A549 (cell line): ENCODE measurements at regions not wholly inside any gene's neighbourhood (a gene's known extent, or its start where the extent isn't known, plus 50 kb on each side); places are given as distances from the start of the nearest gene placed in this dataset.

ENCODE experiments used
- ATAC-seq, 2 experiments: fragments of 200-7000 bp in 1 of 2; fragments of >200 bp in 1 of 2; cut with Nextera tagmentation in 1 of 2; cut with Tn5 transposase in 1 of 2; 3 replicates each; pipeline versions ENCODE4 v1.8.0 to v1.9.1; 2018 to 2020; ENCODE audit warnings: mild to moderate bottlenecking in 1 of 2, moderate library complexity in 1 of 2
- CTCF ChIA-PET: fragments of 300-600 bp; sonication (Branson Sonifier 250); formaldehyde crosslinking; extraction: SDS; loops from one replicate; lab custom pipeline; 2021; ENCODE audit warnings: antibody characterized with exemption, inconsistent platforms; lab: Yijun Ruan, JAX
- POLR2A ChIA-PET: fragments of 350-600 bp; formaldehyde crosslinking; extraction: SDS; loops from one replicate; lab custom pipeline; 2021; ENCODE audit warnings: antibody characterized with exemption, inconsistent platforms; lab: Yijun Ruan, JAX
- DNase-seq, 2 experiments: peaks; one replicate each; pipeline versions ENCODE4 v3.0.0 to v3.0.0-alpha.2; 2011 to 2016; ENCODE audit warnings: low read depth in 1 of 2, low spot score in 1 of 2
- FAIRE-seq: peaks from 2 replicates; lab custom pipeline; 2011; peaks lifted over from hg19 to GRCh38; lab: Jason Lieb, UNC
- H3K27ac ChIP-seq, 2 experiments: fragments of >200 bp; sonication (Bioruptor Twin); formaldehyde crosslinking; 3 replicates each; pipeline ENCODE4 v1.5.1; 2016 to 2017
- H3K4me1 ChIP-seq: fragments of >200 bp; sonication (Bioruptor Twin); formaldehyde crosslinking; 3 replicates; pipeline ENCODE4 v1.6.1; 2016
- H3K4me2 ChIP-seq: fragments of >200 bp; sonication (Bioruptor Twin); formaldehyde crosslinking; 3 replicates; pipeline ENCODE4 v1.6.1; 2016
- H3K4me3 ChIP-seq: fragments of >200 bp; sonication (Bioruptor Twin); formaldehyde crosslinking; 3 replicates; pipeline ENCODE4 v1.5.1; 2016
- H3K9me3 ChIP-seq: fragments of >200 bp; sonication (Bioruptor Twin); formaldehyde crosslinking; 3 replicates; pipeline ENCODE4 v1.6.1; 2016
- BHLHE40 ChIP-seq: IDR thresholded peaks from 2 replicates; pipeline ENCODE4 v1.6.1; 2012; ENCODE audit warnings: low read depth, low read length, inconsistent platforms
- CHD4 ChIP-seq: fragments of 200-600 bp; sonication (generic); IDR thresholded peaks from 2 replicates; pipeline ENCODE4 v1.6.1; 2016; ENCODE audit warnings: antibody characterized with exemption, mild to moderate bottlenecking, borderline replicate concordance
- FOSB ChIP-seq: fragments of 250-450 bp; sonication (Bioruptor Pico); IDR thresholded peaks from 2 replicates; pipeline ENCODE4 v1.5.0; 2020; ENCODE audit warnings: mild to moderate bottlenecking, moderate library complexity
- HEYL ChIP-seq: fragments of 250-450 bp; sonication (Bioruptor Pico); IDR thresholded peaks from 2 replicates; pipeline ENCODE4 v1.8.0; 2021; ENCODE audit warnings: mild to moderate bottlenecking, moderate library complexity
- HOXA7 ChIP-seq: fragments of 250-450 bp; sonication (Bioruptor Pico); IDR thresholded peaks from 2 replicates; pipeline ENCODE4 v1.5.0; 2020; ENCODE audit warnings: mild to moderate bottlenecking, moderate library complexity
- HOXB5 ChIP-seq: fragments of 250-450 bp; sonication (Bioruptor Pico); IDR thresholded peaks from 2 replicates; pipeline ENCODE4 v1.5.0; 2020; ENCODE audit warnings: mild to moderate bottlenecking, moderate library complexity
- JUN ChIP-seq, 2 experiments: fragments of >200 bp; sonication (Bioruptor Twin); formaldehyde crosslinking; IDR thresholded peaks; 2 replicates in 1 of 2; 3 replicates in 1 of 2; pipeline ENCODE4 v1.6.1; 2016 to 2017
- JUNB ChIP-seq: fragments of >200 bp; sonication (Bioruptor Twin); formaldehyde crosslinking; IDR thresholded peaks from 2 replicates; pipeline ENCODE4 v1.6.1; 2016
- NPAS2 ChIP-seq: fragments of 250-450 bp; sonication (Bioruptor Pico); IDR thresholded peaks from 2 replicates; pipeline ENCODE4 v1.8.0; 2022; ENCODE audit warnings: mild to moderate bottlenecking, moderate library complexity, borderline replicate concordance
- POLR2AphosphoS2 ChIP-seq: conservative IDR thresholded peaks from 2 replicates; pipeline ENCODE4 v1.6.1; 2012; ENCODE audit warnings: low read length, improper control_type of control experiment, inconsistent platforms
- RARB ChIP-seq: fragments of 250-450 bp; sonication (Bioruptor Pico); IDR thresholded peaks from 2 replicates; pipeline ENCODE4 v1.8.0; 2021; ENCODE audit warnings: mild to moderate bottlenecking, moderate library complexity
- RNF2 ChIP-seq: fragments of 200-600 bp; sonication (generic); IDR thresholded peaks from 2 replicates; pipeline ENCODE4 v1.6.1; 2016; ENCODE audit warnings: low read depth, mild to moderate bottlenecking, antibody characterized with exemption, moderate library complexity, borderline replicate concordance
- ZC3H11A ChIP-seq: fragments of 450-650 bp; IDR thresholded peaks from 2 replicates; pipeline ENCODE4 v1.6.1; 2014; ENCODE audit warnings: antibody characterized with exemption, mild to moderate bottlenecking
- ZSCAN20 ChIP-seq: fragments of 250-450 bp; sonication (Bioruptor Pico); IDR thresholded peaks from 2 replicates; pipeline ENCODE4 v1.8.0; 2022; ENCODE audit warnings: mild to moderate bottlenecking, moderate library complexity
- WGBS: methylation state at CpG from one replicate; pipeline ENCODE4 v1.1.6; 2017; ENCODE audit errors: missing lambda C conversion rate; 5-methylcytosine and 5-hydroxymethylcytosine counted together
- TF ChIP-seq, protein P1 (sequence below): fragments of 150-350 bp; IDR thresholded peaks from 2 replicates; pipeline ENCODE4 v1.6.1; 2014; ENCODE audit warnings: low read depth, mild to moderate bottlenecking, low read length
- TF ChIP-seq, protein P2 (sequence below): fragments of 250-450 bp; sonication (Bioruptor Pico); IDR thresholded peaks from 2 replicates; pipeline ENCODE4 v1.5.0; 2020; ENCODE audit warnings: low read depth, mild to moderate bottlenecking, moderate library complexity
- TF ChIP-seq, protein P3 (sequence below): fragments of 250-450 bp; sonication (Bioruptor Pico); IDR thresholded peaks from 2 replicates; pipeline ENCODE4 v1.5.0; 2021; ENCODE audit warnings: mild to moderate bottlenecking, moderate library complexity, borderline replicate concordance
- TF ChIP-seq, protein P4 (sequence below): fragments of 450-650 bp; IDR thresholded peaks from 2 replicates; pipeline ENCODE4 v1.6.1; 2014; ENCODE audit warnings: antibody characterized with exemption
- TF ChIP-seq, protein P5 (sequence below): fragments of >200 bp; sonication (Bioruptor Twin); formaldehyde crosslinking; IDR thresholded peaks from 3 replicates; pipeline ENCODE4 v1.6.1; 2016
- TF ChIP-seq, protein P6 (sequence below): IDR thresholded peaks from 2 replicates; pipeline ENCODE4 v1.6.1; 2012
- TF ChIP-seq, protein P7 (sequence below): fragments of 200-600 bp; sonication (generic); IDR thresholded peaks from 2 replicates; pipeline ENCODE4 v1.6.1; 2016; ENCODE audit warnings: antibody characterized with exemption, mild to moderate bottlenecking, moderate library complexity

DNA sequence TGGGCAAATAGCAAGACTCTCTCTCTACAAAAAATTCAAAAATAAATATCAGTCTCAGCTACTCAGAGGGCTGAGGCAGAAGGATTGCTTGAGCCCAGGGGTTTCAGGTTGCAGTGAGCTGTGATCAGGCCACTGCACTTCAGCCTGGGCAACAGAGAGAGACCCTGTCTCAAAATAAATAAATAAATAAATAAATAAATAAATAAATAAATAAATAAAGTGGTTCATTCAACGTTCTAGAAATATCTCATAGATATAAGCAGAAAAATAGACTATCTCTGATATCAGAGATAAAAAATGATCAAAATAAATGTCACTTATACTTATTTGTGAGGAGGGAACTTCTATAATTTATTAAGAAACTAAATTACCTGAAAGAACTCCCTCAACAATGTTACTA is 480.9 kb downstream of the FBXO15 start:
- H3K27ac ChIP-seq = no peak overlapping the region
- CTCF ChIA-PET = no interaction called here
- no peak overlapping the region for H3K4me2 ChIP-seq
- TF ChIP-seq POLR2AphosphoS2 (no peak), ZC3H11A (peak; percentile 55), HEYL (CRISPR knock-in tag) (no peak), RARB (CRISPR knock-in tag) (no peak)
- TF ChIP-seq, protein P1, sequence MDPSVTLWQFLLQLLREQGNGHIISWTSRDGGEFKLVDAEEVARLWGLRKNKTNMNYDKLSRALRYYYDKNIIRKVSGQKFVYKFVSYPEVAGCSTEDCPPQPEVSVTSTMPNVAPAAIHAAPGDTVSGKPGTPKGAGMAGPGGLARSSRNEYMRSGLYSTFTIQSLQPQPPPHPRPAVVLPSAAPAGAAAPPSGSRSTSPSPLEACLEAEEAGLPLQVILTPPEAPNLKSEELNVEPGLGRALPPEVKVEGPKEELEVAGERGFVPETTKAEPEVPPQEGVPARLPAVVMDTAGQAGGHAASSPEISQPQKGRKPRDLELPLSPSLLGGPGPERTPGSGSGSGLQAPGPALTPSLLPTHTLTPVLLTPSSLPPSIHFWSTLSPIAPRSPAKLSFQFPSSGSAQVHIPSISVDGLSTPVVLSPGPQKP = no peak
- TF ChIP-seq, all 56 proteins: peak for 1
- Histone ChIP-seq H3K9me3 (no peaks in the 10 kb centered on the region), H3K4me3 (no peak overlapping the region), H3K4me1 (no peaks in the 10 kb centered on the region)
- FAIRE-seq = no peak
- ATAC-seq = no peak
- no peak for DNase-seq
- 62% methylated on average over 1 of the region's 1 CpG for WGBS
- POLR2A ChIA-PET = no interaction called here

DNA sequence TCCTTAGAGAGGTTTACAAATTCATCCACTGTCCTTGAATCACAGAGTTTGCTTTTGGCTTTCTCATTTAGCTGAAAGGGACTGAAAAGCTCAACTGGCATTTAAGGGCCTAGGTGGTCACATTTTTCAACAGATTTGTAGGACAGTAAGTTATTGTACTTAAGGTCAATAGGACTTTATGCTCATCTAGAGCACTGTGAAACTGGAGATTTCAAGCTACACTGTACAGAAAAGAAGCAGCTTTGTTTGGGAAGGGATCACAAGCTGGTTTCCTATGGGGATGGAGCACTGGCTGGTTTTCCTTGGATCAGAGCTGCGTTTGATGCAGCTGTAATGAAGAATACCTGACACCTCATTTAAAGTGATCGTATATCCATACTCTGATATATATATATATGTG is 482.7 kb downstream of the FBXO15 start:
- ATAC-seq = no peak
- Histone ChIP-seq H3K27ac (no peak overlapping the region), H3K4me1 (no peaks in the 10 kb centered on the region), H3K4me3 (no peak overlapping the region), H3K9me3 (no peaks in the 10 kb centered on the region), H3K4me2 (no peak overlapping the region)
- no peak for DNase-seq
- no peak for FAIRE-seq
- ChIA-PET POLR2A (no interaction called here), CTCF (no interaction called here)
- no peak for TF ChIP-seq JUNB
- 65% methylated on average over 2 of the region's 2 CpGs for WGBS

DNA sequence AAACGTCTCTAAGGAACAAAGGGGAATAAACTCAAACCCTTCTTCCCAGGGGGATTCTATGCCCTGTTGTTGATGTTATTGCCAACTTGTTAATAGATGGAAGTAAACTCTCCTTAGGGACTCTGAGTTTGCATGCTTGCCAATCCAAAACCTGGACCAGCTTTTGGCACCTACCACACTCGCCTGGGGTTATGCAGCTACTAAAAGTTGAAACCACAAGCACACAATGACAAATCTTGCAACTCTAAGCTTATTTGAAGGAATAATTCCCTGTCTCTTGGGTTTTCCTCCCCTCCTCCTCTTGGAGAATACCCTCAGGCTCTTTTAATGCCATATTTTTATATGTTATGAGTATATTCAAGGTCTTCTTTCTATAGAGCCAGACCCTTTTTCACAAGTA is 484.1 kb downstream of the FBXO15 start:
- POLR2A ChIA-PET = no interaction called here
- Histone ChIP-seq H3K27ac (no peak overlapping the region), H3K4me2 (no peak overlapping the region), H3K9me3 (no peaks in the 10 kb centered on the region), H3K4me3 (no peak overlapping the region), H3K4me1 (no peaks in the 10 kb centered on the region)
- WGBS = 39% methylated on average over 2 of the region's 2 CpGs
- TF ChIP-seq BHLHE40 = no peak
- TF ChIP-seq, protein P2, sequence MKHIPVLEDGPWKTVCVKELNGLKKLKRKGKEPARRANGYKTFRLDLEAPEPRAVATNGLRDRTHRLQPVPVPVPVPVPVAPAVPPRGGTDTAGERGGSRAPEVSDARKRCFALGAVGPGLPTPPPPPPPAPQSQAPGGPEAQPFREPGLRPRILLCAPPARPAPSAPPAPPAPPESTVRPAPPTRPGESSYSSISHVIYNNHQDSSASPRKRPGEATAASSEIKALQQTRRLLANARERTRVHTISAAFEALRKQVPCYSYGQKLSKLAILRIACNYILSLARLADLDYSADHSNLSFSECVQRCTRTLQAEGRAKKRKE (CRISPR knock-in tag) = no peak
- TF ChIP-seq, protein P3, sequence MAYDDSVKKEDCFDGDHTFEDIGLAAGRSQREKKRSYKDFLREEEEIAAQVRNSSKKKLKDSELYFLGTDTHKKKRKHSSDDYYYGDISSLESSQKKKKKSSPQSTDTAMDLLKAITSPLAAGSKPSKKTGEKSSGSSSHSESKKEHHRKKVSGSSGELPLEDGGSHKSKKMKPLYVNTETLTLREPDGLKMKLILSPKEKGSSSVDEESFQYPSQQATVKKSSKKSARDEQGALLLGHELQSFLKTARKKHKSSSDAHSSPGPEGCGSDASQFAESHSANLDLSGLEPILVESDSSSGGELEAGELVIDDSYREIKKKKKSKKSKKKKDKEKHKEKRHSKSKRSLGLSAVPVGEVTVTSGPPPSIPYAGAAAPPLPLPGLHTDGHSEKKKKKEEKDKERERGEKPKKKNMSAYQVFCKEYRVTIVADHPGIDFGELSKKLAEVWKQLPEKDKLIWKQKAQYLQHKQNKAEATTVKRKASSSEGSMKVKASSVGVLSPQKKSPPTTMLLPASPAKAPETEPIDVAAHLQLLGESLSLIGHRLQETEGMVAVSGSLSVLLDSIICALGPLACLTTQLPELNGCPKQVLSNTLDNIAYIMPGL = no peak
- TF ChIP-seq ZSCAN20 (CRISPR knock-in tag) = no peak
- TF ChIP-seq, protein P4, sequence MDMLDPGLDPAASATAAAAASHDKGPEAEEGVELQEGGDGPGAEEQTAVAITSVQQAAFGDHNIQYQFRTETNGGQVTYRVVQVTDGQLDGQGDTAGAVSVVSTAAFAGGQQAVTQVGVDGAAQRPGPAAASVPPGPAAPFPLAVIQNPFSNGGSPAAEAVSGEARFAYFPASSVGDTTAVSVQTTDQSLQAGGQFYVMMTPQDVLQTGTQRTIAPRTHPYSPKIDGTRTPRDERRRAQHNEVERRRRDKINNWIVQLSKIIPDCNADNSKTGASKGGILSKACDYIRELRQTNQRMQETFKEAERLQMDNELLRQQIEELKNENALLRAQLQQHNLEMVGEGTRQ = no peak
- TF ChIP-seq, protein P5, sequence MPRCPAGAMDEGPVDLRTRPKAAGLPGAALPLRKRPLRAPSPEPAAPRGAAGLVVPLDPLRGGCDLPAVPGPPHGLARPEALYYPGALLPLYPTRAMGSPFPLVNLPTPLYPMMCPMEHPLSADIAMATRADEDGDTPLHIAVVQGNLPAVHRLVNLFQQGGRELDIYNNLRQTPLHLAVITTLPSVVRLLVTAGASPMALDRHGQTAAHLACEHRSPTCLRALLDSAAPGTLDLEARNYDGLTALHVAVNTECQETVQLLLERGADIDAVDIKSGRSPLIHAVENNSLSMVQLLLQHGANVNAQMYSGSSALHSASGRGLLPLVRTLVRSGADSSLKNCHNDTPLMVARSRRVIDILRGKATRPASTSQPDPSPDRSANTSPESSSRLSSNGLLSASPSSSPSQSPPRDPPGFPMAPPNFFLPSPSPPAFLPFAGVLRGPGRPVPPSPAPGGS = no peak
- no peak for TF ChIP-seq CHD4
- no peak for TF ChIP-seq HOXA7 (CRISPR knock-in tag)
- no peak for TF ChIP-seq HOXB5 (CRISPR knock-in tag)
- TF ChIP-seq RARB (CRISPR knock-in tag) = no peak
- no peak for TF ChIP-seq RNF2
- TF ChIP-seq, protein P6, sequence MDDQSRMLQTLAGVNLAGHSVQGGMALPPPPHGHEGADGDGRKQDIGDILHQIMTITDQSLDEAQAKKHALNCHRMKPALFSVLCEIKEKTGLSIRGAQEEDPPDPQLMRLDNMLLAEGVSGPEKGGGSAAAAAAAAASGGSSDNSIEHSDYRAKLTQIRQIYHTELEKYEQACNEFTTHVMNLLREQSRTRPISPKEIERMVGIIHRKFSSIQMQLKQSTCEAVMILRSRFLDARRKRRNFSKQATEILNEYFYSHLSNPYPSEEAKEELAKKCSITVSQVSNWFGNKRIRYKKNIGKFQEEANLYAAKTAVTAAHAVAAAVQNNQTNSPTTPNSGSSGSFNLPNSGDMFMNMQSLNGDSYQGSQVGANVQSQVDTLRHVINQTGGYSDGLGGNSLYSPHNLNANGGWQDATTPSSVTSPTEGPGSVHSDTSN = no peak
- no peak for TF ChIP-seq NPAS2 (CRISPR knock-in tag)
- no peak for TF ChIP-seq FOSB (CRISPR knock-in tag)
- TF ChIP-seq, protein P7, sequence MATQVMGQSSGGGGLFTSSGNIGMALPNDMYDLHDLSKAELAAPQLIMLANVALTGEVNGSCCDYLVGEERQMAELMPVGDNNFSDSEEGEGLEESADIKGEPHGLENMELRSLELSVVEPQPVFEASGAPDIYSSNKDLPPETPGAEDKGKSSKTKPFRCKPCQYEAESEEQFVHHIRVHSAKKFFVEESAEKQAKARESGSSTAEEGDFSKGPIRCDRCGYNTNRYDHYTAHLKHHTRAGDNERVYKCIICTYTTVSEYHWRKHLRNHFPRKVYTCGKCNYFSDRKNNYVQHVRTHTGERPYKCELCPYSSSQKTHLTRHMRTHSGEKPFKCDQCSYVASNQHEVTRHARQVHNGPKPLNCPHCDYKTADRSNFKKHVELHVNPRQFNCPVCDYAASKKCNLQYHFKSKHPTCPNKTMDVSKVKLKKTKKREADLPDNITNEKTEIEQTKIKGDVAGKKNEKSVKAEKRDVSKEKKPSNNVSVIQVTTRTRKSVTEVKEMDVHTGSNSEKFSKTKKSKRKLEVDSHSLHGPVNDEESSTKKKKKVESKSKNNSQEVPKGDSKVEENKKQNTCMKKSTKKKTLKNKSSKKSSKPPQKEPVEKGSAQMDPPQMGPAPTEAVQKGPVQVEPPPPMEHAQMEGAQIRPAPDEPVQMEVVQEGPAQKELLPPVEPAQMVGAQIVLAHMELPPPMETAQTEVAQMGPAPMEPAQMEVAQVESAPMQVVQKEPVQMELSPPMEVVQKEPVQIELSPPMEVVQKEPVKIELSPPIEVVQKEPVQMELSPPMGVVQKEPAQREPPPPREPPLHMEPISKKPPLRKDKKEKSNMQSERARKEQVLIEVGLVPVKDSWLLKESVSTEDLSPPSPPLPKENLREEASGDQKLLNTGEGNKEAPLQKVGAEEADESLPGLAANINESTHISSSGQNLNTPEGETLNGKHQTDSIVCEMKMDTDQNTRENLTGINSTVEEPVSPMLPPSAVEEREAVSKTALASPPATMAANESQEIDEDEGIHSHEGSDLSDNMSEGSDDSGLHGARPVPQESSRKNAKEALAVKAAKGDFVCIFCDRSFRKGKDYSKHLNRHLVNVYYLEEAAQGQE = no peak
- TF ChIP-seq HEYL (CRISPR knock-in tag) = no peak
- no peak for TF ChIP-seq JUN (IDR thresholded peaks at IDR 0.05)
- FAIRE-seq (no peak), ATAC-seq (no peak), DNase-seq (no peak)
- CTCF ChIA-PET = no interaction called here
